ENCODE measurements at regions not wholly inside any gene's neighbourhood (a gene's known extent, or its start where the extent isn't known, plus 50 kb on each side); places are given as distances from the start of the nearest gene placed in this dataset.
A peak's percentile ranks its signal among the peaks of the same experiment; 100 is the strongest.

DNA sequence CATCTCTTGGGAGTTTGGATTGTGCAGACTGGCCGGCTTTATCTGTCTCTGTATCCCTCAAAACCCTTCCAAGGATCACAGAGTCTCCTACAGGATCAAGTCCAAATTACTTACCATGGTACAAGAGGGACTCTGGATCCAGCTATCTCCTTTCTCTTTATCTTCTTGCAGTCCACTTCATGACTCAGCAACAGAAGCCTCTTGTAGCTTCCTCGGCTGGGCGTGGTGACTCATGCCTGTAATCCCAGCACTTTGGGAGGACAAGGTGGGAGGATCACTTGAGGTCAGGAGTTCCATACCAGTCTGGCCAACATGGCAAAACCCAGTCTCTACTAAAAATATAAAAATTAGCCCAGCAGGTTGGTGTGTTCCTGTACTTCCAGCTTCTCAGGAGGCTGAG, 189.7 kb downstream of the BCAT1 start:
- DNase-seq (ENCODE audit: insufficient read length, low spot score) (no peak), FAIRE-seq (no peak)

DNA sequence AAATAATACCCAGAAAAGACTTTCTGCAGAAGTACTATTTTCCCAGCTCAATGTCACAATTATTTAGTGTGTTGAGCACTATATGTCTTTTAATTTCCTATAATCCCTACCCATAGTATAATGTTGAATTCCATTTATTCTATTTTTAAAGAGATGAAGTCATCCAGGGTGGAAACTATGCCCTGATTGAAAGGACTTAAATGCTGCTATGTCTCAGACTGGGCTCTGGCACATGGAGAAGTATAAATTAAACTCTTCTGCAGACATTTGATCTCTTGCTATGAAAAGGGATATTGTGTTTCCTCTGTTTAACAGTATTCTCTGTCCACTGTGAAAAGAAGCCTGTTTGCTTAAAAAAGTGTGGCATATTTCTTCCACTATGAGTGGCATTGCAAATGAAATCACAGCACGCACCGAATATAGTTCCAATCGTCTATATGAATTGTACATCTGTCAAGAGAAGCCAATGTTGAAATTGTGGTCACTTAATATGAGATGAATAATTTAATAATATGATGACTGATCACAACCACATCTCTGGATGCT, 192.3 kb downstream of the BCAT1 start:
- DNase-seq (ENCODE audit: insufficient read length, low spot score) (no peak), FAIRE-seq (no peak)

DNA sequence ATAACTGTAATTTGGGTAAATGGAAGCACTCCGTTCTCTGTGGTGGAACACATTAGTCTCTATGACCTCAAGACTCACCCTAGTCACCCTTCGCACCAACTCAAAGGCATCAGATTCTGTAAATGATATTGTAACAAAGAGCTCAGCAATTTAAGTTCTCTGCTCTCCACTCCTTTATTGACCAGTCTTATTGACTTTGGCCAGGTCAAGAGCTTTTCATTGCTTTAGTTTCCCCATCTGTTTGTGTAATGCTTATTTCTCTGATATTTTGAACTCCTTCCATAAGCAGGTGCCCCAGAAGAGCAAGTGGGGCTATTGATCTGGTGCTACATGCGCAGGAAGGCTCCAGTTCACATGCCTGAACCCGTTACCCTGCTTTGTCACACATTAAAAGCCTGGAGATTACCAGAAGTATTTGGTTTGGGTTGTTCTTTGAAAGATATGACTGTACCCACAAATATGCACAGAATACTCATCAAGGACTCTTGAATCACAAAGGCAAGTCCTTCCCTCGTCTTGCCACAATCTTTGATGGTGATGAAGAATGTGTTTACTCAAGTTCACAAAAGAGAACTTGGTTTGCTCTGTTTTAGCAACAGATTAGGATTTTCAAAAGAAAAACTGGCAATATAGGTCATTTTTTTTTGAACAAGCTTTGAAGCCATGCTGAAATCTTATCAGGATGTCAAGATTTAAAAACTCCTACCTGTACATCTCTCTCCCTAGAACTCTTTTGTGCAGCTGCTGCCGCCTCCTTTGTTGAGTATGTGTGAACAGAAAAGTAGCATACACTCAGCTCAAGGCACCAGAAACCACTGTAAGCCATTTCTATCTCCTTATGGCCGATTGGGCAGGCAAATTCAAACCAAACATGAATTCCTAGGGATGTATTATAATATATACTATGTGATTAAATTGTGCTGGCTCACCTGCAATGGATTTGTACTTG, 193.9 kb downstream of the BCAT1 start:
- DNase-seq (ENCODE audit: insufficient read length, low spot score) (no peak), FAIRE-seq (no peak)

DNA sequence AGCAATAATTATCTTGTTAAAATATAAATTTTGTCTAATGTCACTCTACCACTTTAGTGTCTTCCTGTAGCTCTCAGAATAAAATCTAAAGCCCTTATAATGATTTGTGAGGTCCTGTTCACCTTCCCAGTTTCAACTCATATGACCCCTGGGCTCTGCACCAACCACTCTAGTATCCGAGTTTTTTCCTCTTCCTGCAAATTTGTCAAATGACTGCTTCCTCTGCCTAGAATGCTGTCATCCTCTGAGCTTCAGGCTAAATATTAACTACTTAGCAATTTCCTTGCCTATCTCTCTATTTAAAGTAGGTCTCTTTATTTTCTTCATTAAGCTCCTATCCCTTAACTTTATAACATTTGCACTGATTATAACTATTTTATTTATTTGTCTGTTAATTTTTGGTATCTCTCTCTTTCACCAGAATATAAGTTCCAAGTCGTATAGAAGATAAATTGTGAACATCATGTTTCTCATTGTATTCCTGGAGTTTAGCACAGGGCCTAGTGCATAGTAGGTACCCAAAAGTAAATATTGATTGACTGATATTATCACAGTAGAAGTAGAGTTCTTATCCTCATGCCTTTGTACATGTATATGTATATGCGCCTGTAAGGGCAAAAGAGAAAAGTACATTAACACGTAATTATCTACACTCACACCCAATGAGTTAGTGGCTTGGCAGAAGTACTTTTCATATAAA, 196.0 kb downstream of the BCAT1 start:
- FAIRE-seq (no peak), DNase-seq (ENCODE audit: insufficient read length, low spot score) (no peak)

DNA sequence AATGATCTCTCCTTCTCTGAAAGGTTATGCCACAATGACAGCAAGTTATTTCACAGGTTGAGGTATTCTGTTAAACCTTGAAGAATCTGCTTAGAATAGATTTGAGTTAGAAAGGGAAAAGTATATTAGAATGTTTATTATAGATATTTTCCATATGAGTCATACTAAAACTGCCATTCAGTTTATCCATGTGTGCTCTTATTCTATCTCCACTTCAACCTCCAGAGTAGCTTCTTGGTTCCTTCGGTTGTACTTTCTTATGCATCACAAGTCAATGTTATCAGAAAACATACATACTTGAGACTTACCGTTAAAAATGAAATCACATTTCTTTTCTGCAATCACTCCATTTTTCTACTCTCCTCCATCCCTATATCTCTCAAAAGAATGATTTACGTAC, 197.7 kb downstream of the BCAT1 start:
- DNase-seq (ENCODE audit: insufficient read length, low spot score) (no peak), FAIRE-seq (no peak)

DNA sequence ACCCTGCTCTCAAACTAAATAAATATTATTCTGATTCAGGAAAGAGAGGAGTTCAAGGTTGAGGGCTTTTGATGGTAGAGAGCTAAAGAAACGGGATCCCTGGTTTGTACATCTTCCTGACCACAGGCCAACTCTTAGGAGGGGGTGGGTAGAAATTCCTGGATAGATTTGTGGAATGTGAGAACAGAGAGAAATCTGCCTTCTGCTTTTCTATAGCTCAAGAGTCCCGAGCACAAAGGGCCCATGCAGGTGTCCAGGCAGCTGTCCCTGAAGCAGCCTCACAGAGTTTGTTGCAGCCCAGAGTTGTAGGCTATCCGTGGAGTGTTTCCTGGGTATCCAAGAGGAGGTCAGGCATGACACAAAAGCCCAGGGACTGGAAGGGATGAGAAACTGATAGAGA, 198.6 kb downstream of the BCAT1 start:
- FAIRE-seq (no peak), DNase-seq (ENCODE audit: insufficient read length, low spot score) (no peak)

DNA sequence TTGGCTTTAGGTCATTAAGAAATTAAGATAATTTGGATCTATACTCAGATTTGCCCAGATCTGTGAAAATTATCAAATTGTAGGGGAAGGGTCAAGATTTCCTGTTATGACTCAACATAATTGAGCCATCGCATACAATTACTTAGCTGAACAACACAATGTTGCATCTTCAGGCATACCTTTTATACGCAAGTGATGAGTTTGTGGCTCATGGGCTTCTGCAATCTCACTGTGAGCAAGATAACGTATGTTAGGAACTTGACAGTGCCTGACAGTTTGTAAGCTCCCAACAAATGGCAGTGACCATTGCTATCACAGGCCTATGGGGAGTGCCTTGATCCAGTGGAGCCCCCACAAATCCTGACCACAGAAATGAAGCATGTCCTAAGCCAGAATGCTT, 199.7 kb downstream of the BCAT1 start:
- FAIRE-seq (no peak), DNase-seq (ENCODE audit: insufficient read length, low spot score) (no peak)

DNA sequence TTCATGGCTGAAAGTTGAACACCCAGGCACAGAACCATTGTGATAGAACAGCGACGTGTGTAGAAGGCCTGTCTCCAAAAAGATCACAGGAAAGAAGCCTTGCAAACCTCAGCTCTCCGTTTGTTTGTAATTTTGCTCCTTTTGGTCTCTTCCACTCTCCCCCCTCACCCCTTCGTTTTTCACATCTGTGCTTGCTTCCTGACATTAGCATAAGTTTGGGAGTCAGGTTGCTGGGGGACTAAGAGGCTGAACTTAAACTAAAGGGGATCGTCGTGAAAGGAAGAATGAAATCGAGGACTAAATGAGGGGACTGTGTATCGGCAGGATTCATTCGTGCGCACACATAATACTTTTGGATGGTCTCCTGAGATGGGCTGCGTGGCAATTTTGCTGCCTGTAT, 200.6 kb downstream of the BCAT1 start:
- no peak for FAIRE-seq
- no peak for DNase-seq (ENCODE audit: insufficient read length, low spot score)

DNA sequence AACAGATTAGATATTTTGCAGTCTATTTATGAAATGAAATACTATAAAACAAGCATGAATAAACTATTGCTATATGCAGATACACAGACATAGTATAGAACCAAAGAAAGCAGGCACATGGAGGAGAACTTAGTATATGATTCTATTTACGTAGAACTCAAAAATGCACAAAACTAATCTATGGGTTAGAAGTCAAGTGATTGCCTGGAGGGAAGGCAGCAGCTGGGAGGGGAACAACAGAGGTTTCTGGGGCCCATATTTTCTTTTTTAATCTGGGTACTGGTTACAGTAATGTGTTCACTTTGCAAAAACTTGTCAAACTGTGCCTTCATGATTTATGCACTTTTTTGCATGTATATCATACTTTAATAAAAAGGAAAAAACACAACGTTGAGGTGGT, 202.0 kb downstream of the BCAT1 start:
- FAIRE-seq (no peak), DNase-seq (ENCODE audit: insufficient read length, low spot score) (no peak)

DNA sequence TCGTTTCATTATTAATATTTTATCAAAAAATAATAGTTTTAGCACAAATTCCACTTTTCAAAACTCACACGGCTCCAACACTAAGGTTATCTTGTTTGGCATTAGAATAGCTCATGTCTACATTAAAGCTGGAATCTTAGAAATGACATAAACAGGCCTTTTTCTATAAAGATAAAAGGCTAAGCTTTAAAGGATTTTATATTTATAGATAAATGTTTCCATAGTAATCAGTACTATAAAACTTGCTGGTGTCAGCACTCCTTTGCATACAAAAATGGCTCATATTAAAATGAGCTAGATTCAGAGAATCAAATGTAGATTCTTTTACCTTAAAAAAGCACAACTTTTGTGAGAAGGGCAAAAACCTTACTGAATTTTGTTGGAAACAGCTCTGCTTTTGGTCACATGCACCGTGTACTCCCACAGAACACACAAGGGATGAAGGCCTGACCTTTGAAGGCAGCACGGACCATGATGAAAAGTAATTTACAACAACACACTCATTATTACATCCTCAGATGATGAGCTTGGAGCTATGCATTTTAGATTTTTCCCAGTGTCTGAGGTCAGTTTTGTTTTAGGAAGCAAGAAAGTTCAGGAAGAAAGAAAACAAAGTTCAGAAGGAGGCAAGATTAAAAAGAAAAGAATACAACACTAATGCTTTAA, 202.8 kb downstream of the BCAT1 start:
- no peak for FAIRE-seq
- DNase-seq (ENCODE audit: insufficient read length, low spot score): no peak

DNA sequence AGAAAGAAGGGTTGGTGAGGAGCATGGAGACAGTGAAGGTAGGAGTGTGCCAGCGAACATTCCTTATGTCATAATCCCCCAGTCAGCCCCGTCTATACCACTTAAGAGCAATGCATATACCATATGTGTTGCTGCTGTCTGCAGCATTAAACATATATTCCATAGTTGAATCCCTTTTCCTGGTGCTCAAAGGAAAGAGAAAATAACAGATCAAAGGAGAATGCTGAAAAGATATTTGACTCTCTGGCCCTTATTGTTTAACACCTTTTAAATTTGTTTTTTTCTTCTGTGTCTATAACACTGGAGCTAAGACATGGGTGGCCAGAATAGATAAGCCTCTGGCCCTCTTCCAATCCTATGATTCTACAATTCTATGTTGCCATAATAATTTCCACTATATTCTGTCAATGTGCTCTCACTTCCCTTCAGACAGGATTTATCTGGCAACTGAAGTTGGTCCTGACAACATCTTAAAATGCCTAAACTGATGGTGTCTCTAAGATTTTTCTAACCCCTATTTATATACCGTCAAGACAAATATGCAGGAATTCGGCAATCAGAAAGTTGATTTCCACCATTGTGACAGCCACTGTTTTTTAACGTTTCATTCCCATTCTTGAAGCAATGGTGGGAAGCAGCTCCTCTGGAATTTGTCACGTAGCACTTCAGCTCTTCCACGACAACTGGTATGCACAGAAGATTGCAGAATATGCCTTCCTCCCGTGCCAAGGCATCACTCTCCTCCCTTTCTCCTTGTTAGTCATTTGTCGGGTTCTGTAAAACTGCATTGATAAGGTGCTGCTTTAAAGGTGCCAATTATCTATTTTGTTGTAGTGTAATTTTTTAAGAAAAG, 204.7 kb downstream of the BCAT1 start:
- DNase-seq (ENCODE audit: insufficient read length, low spot score) (no peak), FAIRE-seq (no peak)

DNA sequence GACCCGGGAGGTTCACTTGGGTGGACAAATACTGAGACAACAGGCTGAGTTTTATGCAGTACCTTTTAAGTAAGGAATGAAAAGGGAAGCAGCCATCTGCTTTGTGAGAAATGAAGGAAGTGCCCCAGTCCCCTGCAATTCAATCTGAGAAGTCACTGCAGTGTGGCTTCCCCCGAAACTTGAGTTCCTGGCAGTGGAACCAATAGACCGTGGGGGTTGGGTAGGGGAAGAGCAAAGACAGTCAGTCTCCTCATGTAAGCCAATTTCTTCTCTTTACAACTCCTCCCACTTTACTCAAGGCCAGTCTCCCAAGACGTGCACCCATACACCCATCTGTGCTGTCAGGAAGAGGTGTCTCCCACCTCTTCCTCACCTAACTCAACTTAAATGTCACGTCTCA, 206.5 kb downstream of the BCAT1 start:
- FAIRE-seq (peak; percentile 92), DNase-seq (ENCODE audit: insufficient read length, low spot score) (peak; percentile 25)

DNA sequence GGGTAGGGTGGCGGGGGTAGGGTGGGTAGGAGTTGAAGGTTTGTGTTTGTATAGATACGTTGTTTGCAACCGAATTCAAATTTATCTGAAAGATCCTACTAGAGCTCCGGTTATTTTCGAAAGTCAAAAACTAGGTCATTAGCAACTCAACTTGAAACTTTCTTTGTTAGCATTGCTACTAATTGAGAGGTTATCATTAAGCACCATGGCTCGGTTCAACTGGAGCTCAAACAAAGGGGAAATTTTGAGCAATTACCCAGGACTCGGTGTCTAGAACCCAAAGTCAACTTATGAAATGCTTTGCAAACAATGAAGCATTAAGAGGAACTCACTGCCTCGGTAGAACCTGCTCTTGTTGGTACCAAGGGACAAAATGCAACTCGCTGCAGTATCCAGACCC, 207.7 kb downstream of the BCAT1 start:
- DNase-seq (ENCODE audit: insufficient read length, low spot score) (no peak), FAIRE-seq (peak; percentile 94)

DNA sequence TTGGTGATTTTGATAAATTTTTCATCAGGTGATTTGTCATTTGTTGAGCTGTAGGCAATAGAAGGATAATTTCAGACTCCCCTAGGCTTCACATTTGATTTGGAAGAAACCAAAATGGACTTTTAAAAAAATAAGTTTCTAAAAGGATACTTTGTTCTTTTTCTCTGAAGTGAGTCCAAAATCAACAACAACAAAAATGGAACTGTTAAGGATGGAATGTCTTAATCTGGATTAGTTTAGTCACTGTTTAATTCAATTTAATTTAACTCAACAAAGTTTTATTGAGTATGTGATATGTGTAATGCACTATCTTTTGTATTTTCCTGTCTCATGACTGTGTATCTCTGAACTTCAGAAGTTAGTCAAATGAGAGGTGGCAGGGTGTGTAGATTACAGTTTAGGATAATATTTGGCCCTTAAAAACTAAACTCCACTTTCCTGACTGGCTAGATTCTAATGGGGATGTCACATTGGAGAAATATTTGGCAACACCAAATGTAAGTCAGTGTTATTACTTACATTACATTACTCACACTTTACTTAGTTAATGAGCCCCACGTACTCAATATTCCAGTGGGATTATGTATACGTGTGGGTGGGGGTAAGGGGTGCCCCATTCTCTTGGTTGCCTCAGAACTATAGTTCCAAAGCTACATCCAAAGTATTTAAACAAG, 209.7 kb downstream of the BCAT1 start:
- peak; percentile 8 for FAIRE-seq
- no peak for DNase-seq (ENCODE audit: insufficient read length, low spot score)

DNA sequence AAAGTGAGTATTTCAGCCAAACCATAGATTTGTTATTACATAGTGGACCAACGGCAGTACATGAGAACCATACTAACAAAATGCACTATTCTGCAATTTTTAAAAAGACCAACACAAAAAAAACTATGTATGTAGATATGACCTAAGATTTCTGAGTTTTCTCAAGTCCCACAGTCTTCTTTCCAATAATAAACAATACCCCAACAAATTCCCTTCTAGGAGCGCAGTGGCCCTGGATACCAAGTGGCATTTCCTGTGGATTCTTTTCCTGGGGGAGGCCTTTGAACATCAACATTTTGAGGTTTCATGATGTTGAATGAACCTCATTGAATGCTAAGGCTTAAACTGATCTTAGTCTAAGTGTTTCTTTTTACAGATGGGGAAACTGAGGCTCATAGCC, 210.5 kb downstream of the BCAT1 start:
- no peak for DNase-seq (ENCODE audit: insufficient read length, low spot score)
- FAIRE-seq: no peak

DNA sequence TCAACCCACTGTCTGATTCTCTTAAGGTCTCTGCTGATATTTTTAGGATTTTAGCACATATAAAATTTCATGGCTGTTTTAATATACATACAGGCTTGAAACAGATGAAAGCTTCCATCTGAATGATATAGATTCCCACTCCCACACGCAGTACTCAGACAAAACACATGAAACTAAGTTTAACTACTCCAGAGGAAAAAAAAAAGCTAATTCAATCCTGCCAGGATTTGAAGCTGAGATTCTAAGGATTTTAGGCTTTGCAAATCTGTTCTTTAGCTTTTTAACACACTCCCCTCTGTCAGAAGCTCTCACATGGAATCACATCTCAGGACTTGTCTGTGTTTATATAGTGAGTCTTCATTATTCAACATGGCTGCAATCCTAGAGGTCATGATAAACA, 217.3 kb downstream of the BCAT1 start:
- FAIRE-seq: no peak

DNA sequence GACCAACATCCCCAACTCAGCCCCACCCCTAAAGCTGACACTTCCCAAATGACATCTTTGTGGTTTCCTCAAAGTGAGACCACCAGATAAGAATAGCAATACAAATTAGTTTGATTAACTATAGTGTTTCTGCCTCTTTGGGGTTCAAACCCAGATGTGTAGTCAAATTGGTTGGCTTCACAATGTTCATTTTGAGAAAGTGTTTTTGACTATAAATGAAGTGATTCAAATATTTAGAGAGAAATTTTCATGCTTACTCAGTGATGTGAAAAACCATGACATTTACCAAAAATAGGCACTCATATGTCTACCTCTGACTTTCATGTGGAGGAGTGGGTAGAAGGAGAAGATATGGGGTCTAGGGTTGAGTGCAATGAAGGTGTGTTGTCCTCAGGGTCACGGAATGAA, 218.4 kb downstream of the BCAT1 start:
- no peak for DNase-seq (ENCODE audit: insufficient read length, low spot score)
- no peak for FAIRE-seq

More for the DNA sequence above, 217.3 kb downstream of the BCAT1 start:
- no peak for DNase-seq (ENCODE audit: insufficient read length, low spot score)

DNA sequence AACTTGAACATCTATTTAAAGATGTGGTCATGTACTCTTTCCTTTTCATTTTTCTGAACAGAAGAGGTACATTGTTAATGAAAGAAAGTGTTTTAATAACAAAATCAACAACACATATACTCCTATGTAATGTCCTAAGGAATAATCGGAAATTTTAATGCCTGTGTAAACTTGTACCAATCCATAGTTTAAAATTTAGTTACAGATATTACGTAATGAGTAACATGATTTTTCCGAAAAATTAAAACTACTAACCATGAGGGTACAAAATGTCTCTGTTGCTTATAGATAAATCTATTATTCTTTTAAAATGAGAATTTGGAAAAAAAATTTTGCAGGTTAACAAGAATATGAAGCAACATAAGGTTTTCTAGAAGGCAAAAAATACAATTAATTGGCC, 220.1 kb downstream of the BCAT1 start:
- no peak for FAIRE-seq

DNA sequence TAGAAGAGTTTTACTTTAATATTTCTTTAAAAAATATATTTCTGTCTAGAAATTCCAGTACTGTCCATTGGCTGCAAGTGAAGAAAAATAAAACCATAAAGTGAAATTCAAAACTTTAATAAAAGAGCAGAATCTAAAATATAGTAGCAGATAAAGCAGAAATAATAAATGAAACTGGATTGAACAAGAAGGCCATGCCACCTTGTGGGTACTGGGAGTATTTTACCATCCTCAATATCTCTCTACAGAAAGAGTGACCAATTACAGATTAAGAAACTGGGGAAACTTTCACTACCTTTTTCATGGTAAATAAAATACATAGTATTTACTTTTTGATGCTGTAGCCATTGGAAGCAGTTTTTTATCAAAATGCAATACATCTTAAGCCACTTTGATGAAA, 220.5 kb downstream of the BCAT1 start:
- DNase-seq (ENCODE audit: insufficient read length, low spot score) (no peak), FAIRE-seq (peak; percentile 42)

More for the DNA sequence above, 220.1 kb downstream of the BCAT1 start:
- no peak for DNase-seq (ENCODE audit: insufficient read length, low spot score)

DNA sequence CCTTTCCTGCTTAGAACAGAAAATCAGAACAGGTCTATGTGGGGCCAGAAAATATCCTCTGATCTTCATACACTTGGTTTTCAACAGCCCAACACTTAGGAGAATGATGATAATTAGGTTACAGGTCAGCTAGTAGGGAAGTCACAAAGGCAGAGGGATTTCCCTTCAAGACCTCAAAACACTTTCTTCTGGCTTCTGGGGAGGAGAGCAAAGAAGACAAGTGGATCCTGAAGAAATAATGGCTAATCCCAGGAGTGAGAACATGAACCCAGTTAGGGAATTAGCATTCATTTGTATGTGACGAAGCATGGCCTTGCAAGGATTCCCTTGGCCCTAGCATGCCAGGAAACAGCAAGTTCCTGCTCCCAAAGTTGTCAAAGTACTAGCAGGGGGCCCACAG, 223.3 kb downstream of the BCAT1 start:
- DNase-seq (ENCODE audit: insufficient read length, low spot score): no peak
- no peak for FAIRE-seq

Data from GM19239 (cell line).